ENCODE measurements at regions not wholly inside any gene's neighbourhood (a gene's known extent, or its start where the extent isn't known, plus 50 kb on each side); places are given as distances from the start of the nearest gene placed in this dataset.

- in situ Hi-C loops (cut with MboI; ENCODE audit: low sequenced_read_pairs in 4 of 4): no loop called here
- H3K4me1 ChIP-seq: no peaks in the 10 kb centered on the region
- no peak for ATAC-seq
- intact Hi-C loops (cut with DNase I; ENCODE audit: low total_unique reads): no loop called here
- TF ChIP-seq POLR2A (IDR thresholded peaks at IDR 0.05) (no peak), CTCF (IDR thresholded peaks at IDR 0.05 in 4 of 5, conservative IDR thresholded peaks at IDR 0.05 in 1 of 5) (no peak)
- no peak overlapping the region for H3K4me3 ChIP-seq
- no peaks in the 10 kb centered on the region for H3K9me3 ChIP-seq
- DNase-seq: no peak
- no peak overlapping the region for H3K27ac ChIP-seq
- no peaks in the 10 kb centered on the region for H3K36me3 ChIP-seq
- H3K27me3 ChIP-seq: peaks cover 0 to 3% (median 0%) of the 10 kb centered on the region in 3 donors
Observed at GRCh38 chrX:42098900-42099299, 175.5 kb upstream of the CASK start.

GRCh38 chrX:42097486-42097885 is 174.1 kb upstream of the CASK start:
- no peak overlapping the region for H3K27ac ChIP-seq
- H3K27me3 ChIP-seq: peaks cover 0 to 6% (median 0%) of the 10 kb centered on the region in 3 donors
- no peaks in the 10 kb centered on the region for H3K4me1 ChIP-seq
- DNase-seq (no peak), ATAC-seq (no peak)
- no peaks in the 10 kb centered on the region for H3K9me3 ChIP-seq
- in situ Hi-C loops (cut with MboI; ENCODE audit: low sequenced_read_pairs in 4 of 4) (no loop called here), intact Hi-C loops (cut with DNase I; ENCODE audit: low total_unique reads) (no loop called here)
- H3K4me3 ChIP-seq: no peak overlapping the region
- TF ChIP-seq POLR2A (IDR thresholded peaks at IDR 0.05): no peak
- TF ChIP-seq CTCF (IDR thresholded peaks at IDR 0.05 in 4 of 5, conservative IDR thresholded peaks at IDR 0.05 in 1 of 5): no peak
- H3K36me3 ChIP-seq: no peaks in the 10 kb centered on the region

GRCh38 chrX:42096265-42096920 is 173.0 kb upstream of the CASK start:
- peaks cover 0 to 6% (median 0%) of the 10 kb centered on the region in 3 donors for H3K27me3 ChIP-seq
- in situ Hi-C loops (cut with MboI; ENCODE audit: low sequenced_read_pairs in 4 of 4): no loop called here
- H3K4me1 ChIP-seq: no peaks in the 10 kb centered on the region
- TF ChIP-seq POLR2A (IDR thresholded peaks at IDR 0.05) (no peak), CTCF (IDR thresholded peaks at IDR 0.05 in 4 of 5, conservative IDR thresholded peaks at IDR 0.05 in 1 of 5) (no peak)
- no peak for ATAC-seq
- no peak for DNase-seq
- H3K4me3 ChIP-seq: no peak overlapping the region
- no peaks in the 10 kb centered on the region for H3K9me3 ChIP-seq
- intact Hi-C loops (cut with DNase I; ENCODE audit: low total_unique reads): no loop called here
- no peak overlapping the region for H3K27ac ChIP-seq
- no peaks in the 10 kb centered on the region for H3K36me3 ChIP-seq

- in situ Hi-C loops (cut with MboI; ENCODE audit: low sequenced_read_pairs in 4 of 4) (no loop called here), intact Hi-C loops (cut with DNase I; ENCODE audit: low total_unique reads) (no loop called here)
- H3K4me3 ChIP-seq: no peak overlapping the region
- H3K4me1 ChIP-seq: no peaks in the 10 kb centered on the region
- no peaks in the 10 kb centered on the region for H3K36me3 ChIP-seq
- no peaks in the 10 kb centered on the region for H3K9me3 ChIP-seq
- DNase-seq (no peak), ATAC-seq (no peak)
- no peak for TF ChIP-seq CTCF (IDR thresholded peaks at IDR 0.05 in 4 of 5, conservative IDR thresholded peaks at IDR 0.05 in 1 of 5)
- TF ChIP-seq POLR2A (IDR thresholded peaks at IDR 0.05): no peak
- H3K27me3 ChIP-seq: peaks cover 0 to 6% (median 0%) of the 10 kb centered on the region in 3 donors
- no peak overlapping the region for H3K27ac ChIP-seq
Observed at GRCh38 chrX:42094218-42094617, 170.9 kb upstream of the CASK start.

- no peak overlapping the region for H3K27ac ChIP-seq
Observed at GRCh38 chrX:42093756-42094155, 170.4 kb upstream of the CASK start.

More at GRCh38 chrX:42093756-42094155, 170.4 kb upstream of the CASK start:
- intact Hi-C loops (cut with DNase I; ENCODE audit: low total_unique reads): no loop called here
- DNase-seq (no peak), ATAC-seq (no peak)
- Histone ChIP-seq H3K27me3 (peaks cover 0 to 6% (median 0%) of the 10 kb centered on the region in 3 donors), H3K4me3 (no peak overlapping the region), H3K36me3 (no peaks in the 10 kb centered on the region), H3K9me3 (no peaks in the 10 kb centered on the region), H3K4me1 (no peaks in the 10 kb centered on the region)
- in situ Hi-C loops (cut with MboI; ENCODE audit: low sequenced_read_pairs in 4 of 4): no loop called here
- TF ChIP-seq CTCF (IDR thresholded peaks at IDR 0.05 in 4 of 5, conservative IDR thresholded peaks at IDR 0.05 in 1 of 5) (no peak), POLR2A (IDR thresholded peaks at IDR 0.05) (no peak)
